ENCODE measurements at regions not wholly inside any gene's neighbourhood (a gene's known extent, or its start where the extent isn't known, plus 50 kb on each side); places are given as distances from the start of the nearest gene placed in this dataset.

- WGBS (ENCODE audit: insufficient coverage) = no CpG with 5 or more reads among the region's 3 CpGs
- TF ChIP-seq CTCF (IDR thresholded peaks at IDR 0.05) (no peak), EZH2 (IDR thresholded peaks at IDR 0.05; ENCODE audit: borderline replicate concordance, insufficient read depth, low read depth, low read length, poor library complexity, severe bottlenecking) (no peak)
- Histone ChIP-seq H3K4me1 (ENCODE audit: control insufficient read depth in 2 of 2, insufficient read depth in 2 of 2, low read length in 2 of 2) (no peaks in the 10 kb centered on the region), H3K27ac (ENCODE audit: low read length in 2 of 2) (no peak overlapping the region), H2AFZ (ENCODE audit: insufficient read depth, low read depth, low read length, poor library complexity, severe bottlenecking) (no peak overlapping the region), H3K36me3 (replicated peaks in 1 of 2; ENCODE audit: control extremely low read depth in 1 of 2, control insufficient read depth in 1 of 2, extremely low read depth in 1 of 2, insufficient read depth in 2 of 2, low read length in 1 of 2) (no peaks in the 10 kb centered on the region), H4K20me1 (ENCODE audit: control insufficient read depth, insufficient read depth, low read length, poor library complexity, severe bottlenecking) (no peaks in the 10 kb centered on the region), H3K9me3 (ENCODE audit: control extremely low read depth in 1 of 3, control insufficient read depth in 2 of 3, insufficient read depth in 1 of 3, low read length in 2 of 3) (no peaks in the 10 kb centered on the region), H3K9ac (ENCODE audit: low read length) (no peak overlapping the region), H3K4me2 (replicated peaks; ENCODE audit: low read depth, low read length, poor library complexity, severe bottlenecking) (no peak overlapping the region), H3K4me3 (ENCODE audit: control extremely low read depth in 1 of 5, extremely low read depth in 1 of 5, insufficient read depth in 1 of 5, low read depth in 2 of 5, low read length in 4 of 5) (no peak overlapping the region), H3K79me2 (ENCODE audit: control insufficient read depth, insufficient read depth, low read length) (no peaks in the 10 kb centered on the region), H3K27me3 (replicated peaks in 1 of 4; ENCODE audit: control extremely low read depth in 1 of 4, control insufficient read depth in 3 of 4, insufficient read depth in 4 of 4, low read length in 3 of 4) (no peaks in the 10 kb centered on the region)
- Mint-ChIP-seq H3K27ac (no peak overlapping the region), H3K9me3 (ENCODE audit: insufficient read depth) (no peaks in the 10 kb centered on the region), H3K27me3 (no peaks in the 10 kb centered on the region), H3K4me3 (no peak overlapping the region), H3K4me1 (no peaks in the 10 kb centered on the region)
- ATAC-seq (ENCODE audit: low read depth) (no peak), DNase-seq (no peak)
- intact Hi-C loops (cut with micrococcal nuclease) = no loop called here
- CTCF ChIA-PET = interaction anchor here (1.0 kb wide), 1 partner anchor 34 kb away, joined by 3 read pairs; no protein-coding TSS in a partner anchor
- POLR2A ChIA-PET = no interaction called here
These were observed 135.8 kb downstream of the RXFP2 start for GRCh38 chr13:31875134-31875533.

GRCh38 chr13:31878052-31878451, 138.7 kb downstream of the RXFP2 start:
- H3K4me3 Mint-ChIP-seq = no peak overlapping the region
- no peaks in the 10 kb centered on the region for H3K36me3 ChIP-seq (replicated peaks in 1 of 2; ENCODE audit: control extremely low read depth in 1 of 2, control insufficient read depth in 1 of 2, extremely low read depth in 1 of 2, insufficient read depth in 2 of 2, low read length in 1 of 2)
- H3K4me1 ChIP-seq (ENCODE audit: control insufficient read depth in 2 of 2, insufficient read depth in 2 of 2, low read length in 2 of 2) = no peaks in the 10 kb centered on the region
- ChIA-PET POLR2A (no interaction called here), CTCF (no interaction called here)
- H2AFZ ChIP-seq (ENCODE audit: insufficient read depth, low read depth, low read length, poor library complexity, severe bottlenecking) = no peak overlapping the region
- intact Hi-C loops (cut with micrococcal nuclease) = no loop called here
- H4K20me1 ChIP-seq (ENCODE audit: control insufficient read depth, insufficient read depth, low read length, poor library complexity, severe bottlenecking) = no peaks in the 10 kb centered on the region
- peaks cover 0 to 2% (median 0%) of the 10 kb centered on the region in 3 donors for H3K9me3 ChIP-seq (ENCODE audit: control extremely low read depth in 1 of 3, control insufficient read depth in 2 of 3, insufficient read depth in 1 of 3, low read length in 2 of 3)
- H3K27ac Mint-ChIP-seq = no peak overlapping the region
- no peaks in the 10 kb centered on the region for H3K9me3 Mint-ChIP-seq (ENCODE audit: insufficient read depth)
- no CpG with 5 or more reads among the region's 1 CpG for WGBS (ENCODE audit: insufficient coverage)
- DNase-seq = no peak
- no peaks in the 10 kb centered on the region for H3K27me3 ChIP-seq (replicated peaks in 1 of 4; ENCODE audit: control extremely low read depth in 1 of 4, control insufficient read depth in 3 of 4, insufficient read depth in 4 of 4, low read length in 3 of 4)
- H3K9ac ChIP-seq (ENCODE audit: low read length) = no peak overlapping the region
- H3K27ac ChIP-seq (ENCODE audit: low read length in 2 of 2) = no peak overlapping the region
- ATAC-seq (ENCODE audit: low read depth) = no peak
- H3K4me3 ChIP-seq (ENCODE audit: control extremely low read depth in 1 of 5, extremely low read depth in 1 of 5, insufficient read depth in 1 of 5, low read depth in 2 of 5, low read length in 4 of 5) = no peak overlapping the region
- no peaks in the 10 kb centered on the region for H3K79me2 ChIP-seq (ENCODE audit: control insufficient read depth, insufficient read depth, low read length)
- TF ChIP-seq EZH2 (IDR thresholded peaks at IDR 0.05; ENCODE audit: borderline replicate concordance, insufficient read depth, low read depth, low read length, poor library complexity, severe bottlenecking) (no peak), CTCF (IDR thresholded peaks at IDR 0.05) (no peak)
- H3K27me3 Mint-ChIP-seq = no peaks in the 10 kb centered on the region
- H3K4me2 ChIP-seq (replicated peaks; ENCODE audit: low read depth, low read length, poor library complexity, severe bottlenecking) = no peak overlapping the region
- peaks cover 3% of the 10 kb centered on the region for H3K4me1 Mint-ChIP-seq

All from B cell (primary cell).